ENCODE measurements at regions not wholly inside any gene's neighbourhood (a gene's known extent, or its start where the extent isn't known, plus 50 kb on each side); places are given as distances from the start of the nearest gene placed in this dataset.

DNA sequence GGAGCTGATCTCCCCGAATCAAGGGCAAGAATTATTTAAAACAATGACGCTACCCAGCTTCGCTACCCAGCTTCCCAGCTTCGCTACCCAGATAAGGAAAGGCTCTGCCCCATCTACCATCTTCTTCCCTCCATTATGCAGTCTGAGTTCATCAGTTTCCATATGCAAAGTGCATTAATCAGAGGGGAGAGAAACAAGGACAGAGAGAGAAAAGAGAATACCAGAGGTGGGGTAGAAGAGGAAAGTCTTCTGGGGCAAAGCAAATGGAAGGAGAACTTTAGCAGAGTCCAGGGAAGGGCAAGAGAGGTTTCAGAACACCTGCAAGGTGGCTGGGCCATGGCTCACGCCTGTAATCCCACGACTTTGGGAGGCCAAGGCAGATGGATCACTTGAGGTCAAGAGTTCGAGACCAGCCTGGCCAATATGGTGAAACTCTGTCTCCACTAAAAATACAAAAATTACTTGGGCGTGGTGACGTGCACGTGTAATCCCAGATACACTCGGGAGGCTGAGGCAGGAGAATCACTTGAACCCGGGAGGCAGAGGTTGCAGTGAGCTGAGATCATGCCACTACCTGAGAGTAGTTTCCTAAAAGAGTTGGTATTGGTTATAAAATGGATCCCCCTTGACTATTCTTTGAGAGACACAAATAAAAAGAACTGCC, 70.4 kb upstream of the SPATA12 start:
- peaks cover 6% of the 10 kb centered on the region for H3K27me3 Mint-ChIP-seq (ENCODE audit: unreplicated experiment)
- H3K4me3 Mint-ChIP-seq (ENCODE audit: unreplicated experiment), result no peak overlapping the region
- DNase-seq, result no peak
- peaks cover 3% of the 10 kb centered on the region for H3K9me3 Mint-ChIP-seq (ENCODE audit: unreplicated experiment)
- H3K27ac Mint-ChIP-seq (ENCODE audit: unreplicated experiment), result peak overlapping the region; percentile 9
- no peaks in the 10 kb centered on the region for H3K36me3 Mint-ChIP-seq (ENCODE audit: unreplicated experiment)
- peaks cover 19% of the 10 kb centered on the region for H3K4me1 Mint-ChIP-seq (ENCODE audit: low read depth, unreplicated experiment)
- TF ChIP-seq, protein P1, sequence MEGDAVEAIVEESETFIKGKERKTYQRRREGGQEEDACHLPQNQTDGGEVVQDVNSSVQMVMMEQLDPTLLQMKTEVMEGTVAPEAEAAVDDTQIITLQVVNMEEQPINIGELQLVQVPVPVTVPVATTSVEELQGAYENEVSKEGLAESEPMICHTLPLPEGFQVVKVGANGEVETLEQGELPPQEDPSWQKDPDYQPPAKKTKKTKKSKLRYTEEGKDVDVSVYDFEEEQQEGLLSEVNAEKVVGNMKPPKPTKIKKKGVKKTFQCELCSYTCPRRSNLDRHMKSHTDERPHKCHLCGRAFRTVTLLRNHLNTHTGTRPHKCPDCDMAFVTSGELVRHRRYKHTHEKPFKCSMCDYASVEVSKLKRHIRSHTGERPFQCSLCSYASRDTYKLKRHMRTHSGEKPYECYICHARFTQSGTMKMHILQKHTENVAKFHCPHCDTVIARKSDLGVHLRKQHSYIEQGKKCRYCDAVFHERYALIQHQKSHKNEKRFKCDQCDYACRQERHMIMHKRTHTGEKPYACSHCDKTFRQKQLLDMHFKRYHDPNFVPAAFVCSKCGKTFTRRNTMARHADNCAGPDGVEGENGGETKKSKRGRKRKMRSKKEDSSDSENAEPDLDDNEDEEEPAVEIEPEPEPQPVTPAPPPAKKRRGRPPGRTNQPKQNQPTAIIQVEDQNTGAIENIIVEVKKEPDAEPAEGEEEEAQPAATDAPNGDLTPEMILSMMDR (IDR thresholded peaks at IDR 0.05; ENCODE audit: partially characterized antibody, unreplicated experiment), result no peak

DNA sequence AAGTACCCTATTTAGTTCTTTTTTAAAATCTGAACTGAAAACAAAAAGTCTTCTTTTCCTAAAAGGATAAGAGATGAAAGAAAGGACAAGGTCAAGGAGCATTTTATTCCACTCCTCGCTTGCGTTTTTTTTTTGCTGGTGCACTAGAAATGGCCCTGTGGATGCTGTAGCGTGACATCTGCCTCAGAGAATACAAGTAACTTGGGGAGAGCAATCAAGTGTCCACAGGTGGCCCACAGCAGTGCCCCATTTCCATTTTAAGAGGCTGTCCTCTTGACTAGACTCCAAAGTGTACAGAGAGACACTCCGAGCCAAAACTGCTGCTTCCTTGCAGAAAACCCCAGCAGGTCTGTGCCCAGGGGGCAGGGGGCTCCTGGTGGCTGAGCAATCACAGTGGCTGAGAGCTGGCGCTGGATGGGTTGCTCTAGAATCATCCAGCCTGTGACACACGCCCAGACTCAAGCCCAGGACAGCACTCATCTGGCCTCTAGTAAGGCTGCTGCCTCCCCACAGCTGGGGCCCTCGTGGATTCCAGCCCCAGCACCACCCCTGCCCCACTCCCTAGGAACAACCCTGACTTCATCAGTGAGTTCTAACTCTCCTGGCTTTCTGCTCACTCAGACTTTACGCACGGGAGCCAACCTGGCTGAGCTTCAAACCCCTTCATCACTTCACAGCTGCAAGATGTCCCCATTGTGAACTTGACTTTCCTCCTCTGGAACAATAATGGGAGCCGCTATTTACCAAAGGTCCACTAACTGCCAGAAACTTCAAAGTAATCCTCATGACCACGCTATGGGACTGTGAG, 71.1 kb upstream of the SPATA12 start:
- Mint-ChIP-seq H3K9me3 (ENCODE audit: unreplicated experiment) (peaks cover 3% of the 10 kb centered on the region), H3K27ac (ENCODE audit: unreplicated experiment) (peak overlapping the region; percentile 9), H3K36me3 (ENCODE audit: unreplicated experiment) (no peaks in the 10 kb centered on the region), H3K4me1 (ENCODE audit: low read depth, unreplicated experiment) (peaks cover 19% of the 10 kb centered on the region), H3K27me3 (ENCODE audit: unreplicated experiment) (peaks cover 4% of the 10 kb centered on the region), H3K4me3 (ENCODE audit: unreplicated experiment) (peak overlapping the region; percentile 64)
- TF ChIP-seq, protein P1 (IDR thresholded peaks at IDR 0.05; ENCODE audit: partially characterized antibody, unreplicated experiment), result peak; percentile 45
- no peak for DNase-seq

DNA sequence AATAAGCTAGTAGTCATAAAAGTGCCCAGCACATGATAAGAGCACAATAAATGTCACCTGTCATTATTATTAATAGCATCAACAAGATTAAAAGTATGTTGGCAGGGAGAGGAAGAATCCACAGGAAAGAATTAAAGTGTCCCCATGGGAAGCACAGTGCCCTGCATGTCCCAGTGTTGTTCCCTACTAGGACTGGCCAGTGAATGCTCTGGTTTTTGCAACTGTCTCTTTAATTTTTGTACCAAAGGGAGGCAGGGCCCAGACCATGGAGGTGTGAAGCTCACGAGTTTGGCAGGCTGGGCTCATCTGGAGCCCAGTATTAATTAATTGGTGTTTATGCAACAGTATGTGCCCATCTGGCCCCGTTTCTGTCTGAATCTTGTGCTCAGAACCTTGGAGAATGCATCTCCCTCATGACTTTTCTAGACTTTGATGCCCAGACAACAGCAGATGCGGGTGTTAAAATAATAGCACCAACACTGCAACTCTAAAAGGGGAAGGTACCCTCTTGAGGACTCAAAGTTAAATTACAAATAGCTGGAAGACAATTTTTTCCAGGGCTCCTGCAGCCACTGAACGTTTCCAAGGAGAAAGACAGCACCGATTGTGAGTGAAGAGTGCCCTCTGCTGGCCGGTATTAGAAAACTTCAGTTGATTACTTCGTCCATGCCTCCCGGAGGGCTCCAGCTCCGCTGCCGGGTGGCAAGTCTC, 71.9 kb upstream of the SPATA12 start:
- TF ChIP-seq, protein P1 (IDR thresholded peaks at IDR 0.05; ENCODE audit: partially characterized antibody, unreplicated experiment), result peak; percentile 93
- H3K27ac Mint-ChIP-seq (ENCODE audit: unreplicated experiment), result peak overlapping the region; percentile 49
- peak; percentile 80 for DNase-seq
- peaks cover 3% of the 10 kb centered on the region for H3K9me3 Mint-ChIP-seq (ENCODE audit: unreplicated experiment)
- H3K36me3 Mint-ChIP-seq (ENCODE audit: unreplicated experiment), result no peaks in the 10 kb centered on the region
- H3K4me1 Mint-ChIP-seq (ENCODE audit: low read depth, unreplicated experiment), result peaks cover 19% of the 10 kb centered on the region
- peak overlapping the region; percentile 64 for H3K4me3 Mint-ChIP-seq (ENCODE audit: unreplicated experiment)
- peaks cover 6% of the 10 kb centered on the region for H3K27me3 Mint-ChIP-seq (ENCODE audit: unreplicated experiment)

DNA sequence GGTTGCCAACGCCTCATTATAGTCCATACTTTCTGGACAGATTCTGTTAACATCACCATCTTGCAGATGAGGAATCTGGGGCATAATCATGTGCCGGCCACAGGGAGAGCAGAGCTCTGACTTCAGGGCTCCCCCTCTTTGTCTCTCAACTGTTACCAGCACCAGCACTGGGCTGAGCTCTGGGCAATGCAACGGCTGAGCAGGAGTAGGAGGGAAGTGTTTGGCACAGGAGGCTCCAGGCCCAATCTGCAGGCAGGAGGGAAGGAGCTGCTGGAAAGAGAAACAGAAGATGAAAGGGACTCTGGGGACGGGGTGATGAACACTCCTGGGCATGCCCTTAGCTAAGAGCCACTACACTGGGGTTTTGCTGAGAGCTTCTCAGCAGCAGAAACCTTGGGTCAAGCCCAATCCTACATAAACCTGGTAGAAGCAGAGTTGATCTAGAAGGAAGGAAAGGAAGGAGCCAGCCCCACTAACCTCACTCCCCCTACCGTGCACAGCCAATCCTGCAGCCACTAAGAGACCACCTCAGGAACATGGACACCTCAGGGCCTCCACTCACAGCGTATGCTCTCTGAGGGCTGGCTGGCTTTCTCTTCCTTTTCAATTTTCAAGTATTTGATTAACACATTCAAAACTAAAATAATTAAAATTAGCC, 73.1 kb upstream of the SPATA12 start:
- peaks cover 4% of the 10 kb centered on the region for H3K27me3 Mint-ChIP-seq (ENCODE audit: unreplicated experiment)
- no peaks in the 10 kb centered on the region for H3K36me3 Mint-ChIP-seq (ENCODE audit: unreplicated experiment)
- no peak overlapping the region for H3K27ac Mint-ChIP-seq (ENCODE audit: unreplicated experiment)
- TF ChIP-seq, protein P1 (IDR thresholded peaks at IDR 0.05; ENCODE audit: partially characterized antibody, unreplicated experiment), result no peak
- H3K4me1 Mint-ChIP-seq (ENCODE audit: low read depth, unreplicated experiment), result peaks cover 17% of the 10 kb centered on the region
- peak; percentile 36 for DNase-seq
- peaks cover 3% of the 10 kb centered on the region for H3K9me3 Mint-ChIP-seq (ENCODE audit: unreplicated experiment)
- no peak overlapping the region for H3K4me3 Mint-ChIP-seq (ENCODE audit: unreplicated experiment)

Measured in glutamatergic neuron (in vitro differentiated cells).